ENCODE measurements at regions not wholly inside any gene's neighbourhood (a gene's known extent, or its start where the extent isn't known, plus 50 kb on each side); places are given as distances from the start of the nearest gene placed in this dataset.

DNA sequence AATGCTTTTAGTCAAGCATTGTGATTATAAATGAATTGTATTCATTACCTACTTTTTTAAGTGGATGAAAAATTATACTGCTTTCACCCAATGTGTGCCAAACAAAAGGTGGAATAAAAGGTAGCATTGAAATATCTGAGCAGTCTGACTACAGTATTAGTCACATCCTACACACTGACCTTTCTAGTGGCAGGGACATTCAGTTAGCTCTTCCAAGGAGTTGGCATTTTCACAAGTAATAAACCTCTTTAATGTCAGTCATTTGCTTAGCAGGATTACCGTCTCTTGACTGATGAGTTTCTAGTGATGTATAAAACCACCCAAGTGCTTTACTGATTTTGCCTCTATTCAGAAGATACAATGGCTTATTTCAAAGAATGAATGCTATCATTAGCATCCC, 687.9 kb downstream of the ARAP2 start:
- no peak for FAIRE-seq

GRCh38 chr4:35559559-35560365, 684.6 kb downstream of the ARAP2 start:
- no peak for FAIRE-seq

DNA sequence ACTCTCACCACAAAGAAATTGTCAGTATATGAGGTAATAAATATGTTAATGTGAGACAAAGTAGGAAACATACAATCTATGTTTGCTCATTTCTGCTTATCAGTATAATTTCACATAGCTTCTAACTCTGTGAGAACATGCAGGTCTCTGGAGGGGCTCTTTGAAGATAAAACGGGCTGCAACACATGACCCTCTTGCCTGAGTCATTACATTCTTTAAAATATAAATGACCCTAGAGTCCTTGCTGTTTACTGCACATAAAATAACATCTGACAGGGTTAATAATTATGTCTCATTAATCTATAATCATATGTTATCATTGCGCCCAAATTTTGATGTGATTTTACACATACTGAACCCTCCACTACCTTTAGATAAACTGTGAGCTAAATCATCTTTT, 681.5 kb downstream of the ARAP2 start:
- FAIRE-seq, result no peak

DNA sequence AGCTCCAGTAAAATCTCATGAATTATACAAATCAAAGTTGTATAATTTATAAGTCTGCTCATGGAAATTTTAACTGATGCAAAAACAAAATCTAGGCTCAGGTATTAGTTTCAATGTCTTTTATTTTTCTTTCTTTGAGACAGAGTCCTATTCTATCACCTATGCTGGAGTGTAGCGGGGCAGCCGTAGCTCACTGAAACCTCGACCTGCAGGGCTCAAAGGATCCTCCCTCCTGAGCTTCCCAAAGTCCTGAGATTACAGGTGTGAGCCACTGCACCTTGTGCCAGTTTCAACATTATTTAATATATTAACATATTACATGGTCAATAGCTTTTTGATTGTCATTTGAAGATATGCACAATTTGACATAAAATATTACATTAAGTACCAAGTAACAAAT, 678.7 kb downstream of the ARAP2 start:
- no peak for FAIRE-seq

- FAIRE-seq, result no peak
Observed at GRCh38 chr4:35591035-35591434, 653.3 kb downstream of the ARAP2 start.

- FAIRE-seq, result no peak
Observed at GRCh38 chr4:35604252-35604651, 640.1 kb downstream of the ARAP2 start.

- FAIRE-seq, result no peak
Observed at GRCh38 chr4:35604724-35605123, 639.6 kb downstream of the ARAP2 start.

- no peak for FAIRE-seq
Observed at GRCh38 chr4:35608205-35608604, 636.1 kb downstream of the ARAP2 start.

DNA sequence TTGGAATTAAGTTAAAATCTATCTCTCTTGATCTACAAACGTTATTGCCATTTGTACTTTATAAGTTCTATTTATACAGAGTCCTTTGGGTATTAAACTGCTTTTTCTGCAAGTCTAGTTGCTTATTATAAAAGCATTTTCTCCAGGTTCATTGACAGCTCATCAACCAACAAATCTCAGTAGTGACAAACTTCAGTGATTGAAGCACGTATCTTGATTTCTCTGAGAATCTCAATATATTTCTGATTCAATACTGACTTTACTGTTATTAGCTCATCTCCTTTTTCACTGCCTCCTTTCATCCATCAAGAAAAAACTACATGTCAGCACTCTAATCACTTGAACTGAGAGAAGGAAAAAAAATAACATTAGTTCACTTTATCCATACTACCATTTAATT, 630.2 kb downstream of the ARAP2 start:
- FAIRE-seq, result no peak

GRCh38 chr4:35639929-35640328, 604.4 kb downstream of the ARAP2 start:
- no peak for FAIRE-seq

DNA sequence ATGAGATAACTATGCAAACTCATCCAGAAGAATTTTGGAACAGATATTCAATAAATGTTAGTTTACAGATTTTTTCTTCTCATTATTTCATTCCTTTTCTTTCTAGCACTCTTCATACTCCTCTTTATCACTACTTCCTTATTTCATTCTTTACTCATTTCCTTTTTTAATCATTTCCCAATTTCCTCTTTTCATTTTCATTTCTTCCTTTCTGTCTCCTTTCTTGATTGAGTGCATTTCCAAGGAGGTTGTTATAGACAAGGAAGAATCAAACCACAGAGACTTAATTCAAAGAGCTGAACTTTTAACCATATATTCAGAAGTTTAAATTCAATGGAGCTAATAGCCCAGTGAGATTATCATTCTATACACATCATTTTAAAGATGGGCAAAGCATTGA, 600.7 kb downstream of the ARAP2 start:
- FAIRE-seq, result no peak

DNA sequence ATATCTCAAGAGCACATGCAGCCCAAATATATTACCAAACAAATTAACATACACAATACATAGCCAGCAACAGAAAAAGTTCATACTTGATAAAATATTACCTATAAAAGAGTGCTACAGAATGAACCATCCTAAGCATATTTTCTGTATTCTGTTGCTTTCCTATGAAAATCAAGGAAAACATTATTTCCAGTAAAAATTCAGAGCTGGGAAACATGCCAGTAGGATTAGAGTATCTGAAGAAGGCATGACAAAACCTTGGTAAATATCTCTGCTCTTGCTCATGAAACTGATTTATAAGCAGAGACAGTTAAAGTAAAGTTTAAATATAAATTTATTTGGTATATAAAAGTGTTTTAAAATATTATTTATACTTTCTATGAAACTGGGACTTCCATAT, 599.7 kb downstream of the ARAP2 start:
- FAIRE-seq, result no peak

GRCh38 chr4:35649011-35649410, 595.3 kb downstream of the ARAP2 start:
- FAIRE-seq, result no peak

DNA sequence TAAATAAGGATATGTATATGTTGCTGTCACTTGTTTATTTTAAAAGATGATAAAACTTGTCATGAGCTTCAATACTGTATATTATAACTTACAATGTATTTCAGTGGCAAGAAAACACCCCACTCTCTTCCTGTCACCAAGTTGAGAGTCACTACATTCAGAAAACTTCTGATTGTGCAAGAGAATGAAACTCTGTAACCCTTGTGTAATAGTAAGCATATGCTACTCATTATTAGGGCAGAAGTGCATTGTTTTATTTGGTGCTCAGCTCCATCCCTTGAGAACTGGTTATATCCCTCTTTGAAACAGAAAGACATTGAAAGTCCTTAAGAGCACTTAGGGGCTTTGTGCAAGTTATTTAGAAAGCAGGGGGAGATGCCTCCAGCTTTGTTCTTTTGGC, 594.5 kb downstream of the ARAP2 start:
- no peak for FAIRE-seq

- no peak for FAIRE-seq
Observed at GRCh38 chr4:35652197-35652596, 592.1 kb downstream of the ARAP2 start.

- no peak for FAIRE-seq
Observed at GRCh38 chr4:35653451-35653850, 590.9 kb downstream of the ARAP2 start.

DNA sequence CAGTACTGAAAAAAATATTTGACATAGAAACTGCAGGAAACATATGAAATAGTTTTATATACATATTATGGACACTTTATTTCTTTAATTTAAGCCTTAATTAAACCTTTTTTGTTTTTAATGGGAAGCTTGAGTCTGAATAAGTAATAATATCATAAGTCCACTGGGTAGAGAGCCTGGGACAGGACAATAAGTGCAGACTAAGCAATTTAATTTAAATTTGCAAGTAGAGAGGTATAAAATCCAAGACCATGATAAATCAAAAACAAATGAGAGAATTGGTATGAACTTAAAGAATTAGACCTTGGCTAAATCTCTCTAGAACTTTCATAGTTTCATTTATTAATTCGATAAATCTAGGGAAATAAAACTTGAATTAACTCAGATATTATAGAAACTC, 571.2 kb downstream of the ARAP2 start:
- no peak for FAIRE-seq

GRCh38 chr4:35684755-35685154, 559.6 kb downstream of the ARAP2 start:
- no peak for FAIRE-seq

DNA sequence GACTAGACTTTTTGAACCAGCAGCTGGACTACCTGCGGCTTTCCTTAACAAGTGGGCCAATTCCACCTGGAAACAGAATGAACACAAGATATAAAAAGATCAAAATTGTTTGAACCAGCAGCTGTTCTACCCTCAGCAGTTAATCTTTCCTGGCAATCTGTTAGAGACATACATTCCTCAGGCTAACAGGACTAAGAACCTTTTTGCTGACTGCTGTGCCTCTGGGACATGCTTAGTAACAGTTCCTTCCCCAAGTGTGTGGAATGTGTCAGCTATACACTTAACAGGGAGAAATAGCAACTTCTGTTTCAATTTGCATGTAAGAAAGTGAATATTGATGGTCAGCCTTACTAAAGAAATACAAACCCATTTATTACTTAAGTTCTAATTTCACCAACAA, 554.4 kb downstream of the ARAP2 start:
- FAIRE-seq, result no peak

DNA sequence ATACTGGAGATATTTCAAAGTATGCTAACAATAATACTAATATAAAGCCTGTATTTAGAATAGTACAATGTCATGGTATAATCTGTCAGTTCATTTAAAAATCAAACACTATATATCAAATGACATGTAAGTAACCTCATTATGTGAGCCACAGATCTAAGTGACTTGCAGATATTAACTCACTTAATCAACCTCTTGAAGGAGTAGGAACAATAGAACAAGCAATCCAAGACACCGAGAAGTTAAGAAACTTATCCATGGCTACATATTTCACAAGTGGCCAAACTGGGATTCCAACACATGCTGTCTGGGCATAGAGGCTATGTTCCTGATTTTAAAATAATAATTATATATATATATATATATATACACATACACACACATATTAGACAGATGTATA, 554.0 kb downstream of the ARAP2 start:
- no peak for FAIRE-seq

DNA sequence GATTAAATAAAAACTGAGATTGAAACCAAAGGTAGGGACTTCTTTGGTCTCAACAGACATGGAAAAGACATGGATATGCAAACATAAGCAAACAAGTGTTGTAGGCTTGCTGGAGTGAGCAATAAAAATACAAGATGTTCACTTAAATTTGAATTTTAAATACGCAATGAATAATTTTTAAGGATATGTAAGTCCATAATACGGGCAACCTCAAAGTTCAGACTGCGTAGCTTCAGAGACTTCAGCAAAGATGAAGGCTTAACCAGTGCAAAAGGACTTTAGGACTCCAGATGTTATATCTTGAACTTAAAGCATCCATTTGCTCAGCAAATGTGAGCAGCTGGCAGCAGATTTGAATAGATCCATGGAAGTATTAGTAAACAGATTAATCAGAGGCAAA, 549.3 kb downstream of the ARAP2 start:
- no peak for FAIRE-seq

DNA sequence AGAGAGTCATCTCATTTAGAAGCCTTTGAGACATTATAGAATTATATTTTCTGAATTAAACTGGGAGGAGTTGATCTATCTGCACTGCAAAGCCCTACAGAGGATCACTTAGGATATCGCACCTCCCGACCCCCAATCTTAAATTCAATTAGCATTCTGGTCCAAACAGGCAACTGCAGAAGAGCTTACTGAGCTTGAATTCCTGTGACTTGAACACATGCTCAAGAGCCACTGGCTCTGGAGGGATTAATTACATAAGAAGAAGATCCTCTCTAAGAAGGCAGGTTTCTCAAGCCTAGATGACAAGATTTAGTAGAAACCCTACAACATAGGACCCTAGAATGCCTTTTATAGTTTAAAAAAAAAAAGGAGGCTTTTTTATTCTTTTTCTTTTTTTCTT, 548.9 kb downstream of the ARAP2 start:
- FAIRE-seq, result no peak

DNA sequence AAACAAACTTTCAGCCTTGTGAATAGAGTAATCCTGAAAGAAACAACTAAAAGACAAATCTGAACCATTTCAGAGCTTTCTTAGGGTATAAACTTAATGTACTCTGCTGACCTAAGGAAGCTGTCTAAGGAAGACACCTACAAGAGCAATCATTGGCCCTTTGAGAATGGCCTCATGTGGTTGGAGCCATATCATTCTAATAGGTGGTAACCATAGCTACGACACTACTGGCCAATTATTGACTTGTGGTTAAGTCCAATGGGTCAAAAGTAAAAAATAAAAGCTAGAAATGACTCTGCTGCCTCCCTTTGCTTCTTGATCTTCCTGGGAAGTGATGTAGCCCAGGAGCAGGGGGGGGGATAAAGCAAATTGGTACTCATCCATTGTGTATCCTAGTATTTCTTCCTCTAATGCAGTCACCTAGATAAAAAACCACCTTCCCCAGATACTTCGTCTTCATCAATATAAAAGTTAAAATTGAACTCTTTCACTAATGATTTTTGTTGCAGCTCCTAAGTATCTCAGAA, 547.0 kb downstream of the ARAP2 start:
- no peak for FAIRE-seq

DNA sequence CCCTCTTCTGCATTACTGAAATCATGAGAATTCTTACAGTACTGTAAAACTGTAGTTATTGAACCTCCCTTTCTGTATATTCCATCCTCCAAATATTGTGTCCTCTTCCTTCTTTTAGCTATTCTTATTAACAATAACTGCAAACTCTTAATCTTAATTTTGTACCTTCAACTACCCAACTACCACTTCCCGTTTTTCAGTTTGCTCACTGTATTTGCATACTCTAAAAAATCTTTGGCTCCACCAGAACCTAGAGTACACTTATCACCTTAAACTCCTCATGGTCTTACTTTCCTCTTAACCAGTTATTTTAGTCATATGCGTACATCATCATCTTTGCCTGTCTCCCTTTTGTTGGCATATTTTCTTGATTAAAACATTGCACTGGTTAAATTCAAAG, 543.7 kb downstream of the ARAP2 start:
- no peak for FAIRE-seq

DNA sequence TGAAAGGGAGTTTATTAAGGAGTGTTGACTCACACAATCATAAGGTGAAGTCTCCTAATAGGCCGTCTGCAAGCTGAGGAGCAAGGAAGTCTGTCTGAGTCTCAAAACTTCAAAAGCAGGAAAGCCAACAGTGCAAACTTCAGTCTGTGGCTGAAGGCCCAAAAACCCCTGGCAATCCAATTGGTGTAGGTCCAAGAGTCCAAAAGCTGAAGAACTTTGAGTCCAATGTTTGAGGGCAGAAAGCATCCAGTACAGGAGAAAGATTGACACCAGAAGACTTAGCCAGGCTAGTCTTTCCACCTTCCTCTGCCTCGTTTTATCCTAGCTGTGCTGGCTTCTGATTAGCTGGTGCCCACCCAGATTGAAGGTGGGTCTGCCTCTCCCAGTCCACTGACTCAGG, 535.2 kb downstream of the ARAP2 start:
- FAIRE-seq, result no peak

Data from endometrium (tissue), 2 donors.